DMS114 treated with DMSO at 0.1 percent for 48 hours (cell line): ENCODE measurements at regions not wholly inside any gene's neighbourhood (a gene's known extent, or its start where the extent isn't known, plus 50 kb on each side); places are given as distances from the start of the nearest gene placed in this dataset.
A peak's percentile ranks its signal among the peaks of the same experiment; 100 is the strongest.

Source experiments
- DNase-seq: peaks from one replicate; lab custom pipeline; 2025; ENCODE audit not compliant: unreplicated experiment; lab: John Stamatoyannopoulos, UW

GRCh38 chr19:13606156-13606555 is 99.9 kb upstream of the CACNA1A start:
- DNase-seq, result no peak

DNA sequence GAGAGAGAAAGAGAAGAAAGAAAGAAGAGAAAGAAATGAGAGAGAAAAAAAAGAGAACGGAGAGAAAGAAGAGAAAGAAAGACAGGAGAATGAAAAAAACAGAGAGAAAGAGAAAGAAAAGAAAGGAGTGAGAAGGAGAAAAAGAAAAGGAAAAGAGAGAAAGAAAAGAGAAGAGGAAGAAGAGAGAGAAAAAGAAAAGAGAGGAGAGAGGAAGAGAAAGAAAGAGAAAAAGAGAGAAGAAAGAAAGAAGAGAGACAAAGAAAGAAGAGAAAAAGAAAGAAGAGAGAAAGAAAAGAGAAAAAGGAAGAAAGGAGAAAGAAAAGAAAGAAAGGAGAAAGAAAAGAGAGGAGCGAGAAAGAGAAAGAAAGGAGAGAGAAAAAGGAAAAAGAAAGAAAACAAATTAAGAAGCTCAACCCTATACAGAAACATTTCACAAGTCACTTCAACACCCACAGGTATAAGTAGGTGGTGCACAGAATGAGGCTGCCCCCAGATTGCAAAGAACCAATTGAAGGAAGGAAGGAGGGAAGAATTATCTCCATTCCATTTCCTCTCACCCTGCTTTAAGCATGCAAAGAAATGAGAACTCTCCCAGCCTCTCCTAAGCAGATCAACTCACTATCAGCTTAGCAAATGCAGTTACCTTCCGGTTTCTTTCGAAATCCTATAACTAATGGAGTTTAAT is 98.8 kb upstream of the CACNA1A start:
- DNase-seq, result no peak

DNA sequence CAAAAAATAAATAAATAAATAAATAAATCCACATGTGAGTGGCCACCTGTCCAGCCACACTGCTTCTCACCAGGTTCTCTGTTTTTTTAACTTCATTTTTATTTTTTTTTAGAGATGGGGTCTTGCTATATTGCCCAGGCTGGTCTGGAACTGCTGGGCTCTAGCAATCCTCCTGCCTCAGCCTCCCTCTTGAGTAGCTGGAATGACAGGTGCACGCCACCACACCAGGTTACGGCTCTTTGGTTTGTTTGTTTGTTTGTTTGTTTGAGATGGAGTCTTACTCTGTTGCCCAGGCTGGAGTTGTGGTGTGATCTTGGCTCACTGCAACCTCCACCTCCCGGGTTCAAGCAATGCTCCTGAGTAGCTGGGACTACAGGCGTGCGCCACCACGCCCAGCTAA is 94.5 kb upstream of the CACNA1A start:
- no peak for DNase-seq

GRCh38 chr19:13600091-13600490 is 93.8 kb upstream of the CACNA1A start:
- no peak for DNase-seq

- DNase-seq, result no peak
These were observed 93.4 kb upstream of the CACNA1A start for GRCh38 chr19:13599681-13600080.

DNA sequence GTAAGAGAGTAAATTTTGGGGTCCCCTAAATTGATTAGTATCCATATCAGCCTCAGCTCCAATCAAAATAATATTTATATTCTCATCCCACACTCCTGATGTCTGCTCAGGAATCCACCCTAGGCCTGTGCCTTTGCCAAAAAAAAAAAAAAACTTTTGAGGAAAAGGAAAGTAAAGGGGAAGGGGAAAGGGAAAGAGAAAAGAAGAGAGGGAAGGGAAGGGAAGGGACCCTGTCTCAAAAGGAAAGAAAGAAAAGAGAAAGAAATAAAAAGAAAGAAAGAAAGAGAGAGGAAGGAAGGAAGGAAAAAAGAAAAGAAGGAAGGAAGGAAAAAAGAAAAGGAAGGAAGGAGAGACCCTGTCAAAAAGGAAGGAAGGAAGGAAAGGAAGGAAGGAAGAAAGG is 91.8 kb upstream of the CACNA1A start:
- no peak for DNase-seq

DNA sequence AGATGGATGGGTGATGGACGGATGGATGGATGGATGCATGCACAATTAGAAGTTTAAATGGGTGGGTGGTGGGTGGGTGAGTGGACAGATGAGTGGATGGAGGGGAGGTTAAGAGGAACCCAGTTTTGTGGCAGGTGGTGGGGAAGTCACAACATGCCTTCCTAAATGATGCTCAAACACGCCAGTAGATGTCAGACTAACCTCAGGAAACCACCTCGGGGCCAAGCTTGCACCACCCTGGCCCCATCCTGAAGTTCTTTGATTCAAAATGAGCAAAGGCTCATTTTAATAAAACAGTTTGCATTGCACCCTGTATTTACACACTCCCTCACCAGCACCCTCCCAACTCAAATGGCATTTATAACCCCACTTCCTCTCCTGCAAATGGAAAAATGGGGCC is 91.4 kb upstream of the CACNA1A start:
- peak; percentile 37 for DNase-seq

DNA sequence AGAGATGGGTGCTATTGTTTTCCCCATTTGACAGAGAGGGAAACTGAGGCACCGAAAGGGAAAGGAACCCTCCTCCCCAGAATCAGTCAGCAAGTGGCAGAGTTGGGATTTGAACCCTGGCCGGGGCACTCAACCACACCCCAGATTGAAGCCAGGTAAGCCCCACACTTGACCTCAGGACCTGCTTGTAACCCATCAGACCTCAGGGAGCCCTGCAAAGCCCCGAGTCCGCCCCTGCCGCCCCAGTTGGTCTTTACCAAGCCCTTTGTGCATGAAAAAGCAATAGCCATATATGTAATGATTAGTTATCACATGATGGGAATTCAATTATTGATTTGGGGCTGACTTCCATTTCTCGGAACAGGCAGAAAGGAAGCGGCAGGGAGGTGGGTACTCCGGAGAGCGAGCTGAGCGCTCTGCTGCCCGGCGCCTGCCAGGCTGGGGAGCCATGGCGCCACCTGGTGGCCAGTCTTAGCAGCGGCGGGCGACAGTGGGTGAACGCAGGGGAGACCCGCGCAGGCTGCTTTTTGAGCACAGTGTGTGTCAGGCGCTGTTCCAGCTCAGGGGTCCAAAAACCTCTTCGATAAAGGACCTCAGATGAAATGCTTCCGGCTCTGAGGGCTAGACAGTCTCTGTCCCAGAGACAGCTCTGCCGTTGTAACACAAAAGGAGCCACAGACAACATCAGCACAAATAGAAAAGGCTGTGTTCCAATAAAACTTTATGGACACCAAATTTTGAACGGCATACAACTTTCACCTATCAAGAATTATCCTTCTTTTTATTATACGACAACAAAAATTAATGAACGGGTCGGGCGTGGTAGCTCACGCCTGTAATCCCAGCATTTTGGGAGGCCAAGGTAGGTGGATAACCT is 82.9 kb upstream of the CACNA1A start:
- peak; percentile 55 for DNase-seq

GRCh38 chr19:13585512-13585911 is 79.2 kb upstream of the CACNA1A start:
- no peak for DNase-seq

DNA sequence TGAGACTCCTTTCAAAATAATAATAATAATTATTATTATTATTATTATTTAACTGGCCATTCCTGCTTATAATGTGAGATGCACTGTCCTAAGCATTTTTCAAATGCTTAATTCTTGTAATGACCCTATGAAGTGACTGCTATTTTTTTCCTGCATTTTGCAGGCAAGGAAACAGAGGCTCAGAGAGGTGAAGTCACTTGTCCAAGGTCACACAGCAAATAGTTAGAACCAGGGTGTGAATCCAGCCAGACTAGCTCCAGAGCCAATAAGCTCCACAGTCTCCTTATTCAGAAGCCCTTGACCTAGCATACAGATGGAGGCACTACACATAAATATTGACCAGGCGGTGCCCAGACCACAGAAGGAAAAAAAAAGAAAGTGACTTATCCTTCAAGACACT is 77.5 kb upstream of the CACNA1A start:
- no peak for DNase-seq

DNA sequence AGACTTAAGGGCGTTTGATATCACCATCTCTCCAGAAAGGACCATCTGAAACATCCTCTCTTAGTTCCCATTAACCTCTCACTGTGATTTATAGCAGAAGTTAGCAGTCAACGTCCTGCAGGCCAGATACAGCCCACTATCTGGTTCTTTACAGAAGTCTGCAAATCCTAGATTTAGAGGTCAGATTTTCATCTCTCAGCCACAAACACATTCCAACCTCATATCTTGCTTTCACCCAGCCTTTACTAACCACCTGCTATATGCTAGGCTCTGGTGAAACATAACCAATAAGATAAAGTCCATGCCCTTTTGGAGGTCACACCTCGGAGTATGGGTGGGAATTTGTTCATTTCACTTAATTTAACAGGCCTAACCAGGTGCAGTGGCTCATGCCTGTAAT is 76.8 kb upstream of the CACNA1A start:
- no peak for DNase-seq

DNA sequence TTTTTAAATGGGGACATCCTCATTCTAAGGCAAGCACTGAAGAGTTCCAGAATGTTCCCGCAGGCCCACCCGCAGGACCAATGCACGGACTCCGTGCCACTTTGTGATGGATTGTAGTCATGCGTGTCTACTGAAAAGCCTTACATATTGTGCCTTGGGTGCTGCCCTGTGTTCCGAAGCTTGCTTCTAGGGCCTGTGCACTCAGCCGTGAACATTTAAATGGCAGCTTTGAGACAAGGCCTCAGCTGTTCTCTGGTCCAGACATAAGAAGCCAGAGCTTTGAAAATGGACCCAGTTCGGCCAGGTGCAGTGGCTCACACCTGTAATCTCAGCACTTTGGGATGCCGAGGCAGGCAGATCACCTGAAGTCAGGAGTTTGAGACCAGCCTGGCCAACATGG is 75.3 kb upstream of the CACNA1A start:
- DNase-seq, result no peak

- no peak for DNase-seq
These were observed 73.2 kb upstream of the CACNA1A start for GRCh38 chr19:13579388-13580060.

- DNase-seq, result no peak
These were observed 70.4 kb upstream of the CACNA1A start for GRCh38 chr19:13576726-13577125.

GRCh38 chr19:13574933-13575332 is 68.7 kb upstream of the CACNA1A start:
- no peak for DNase-seq

- no peak for DNase-seq
These were observed 66.9 kb upstream of the CACNA1A start for GRCh38 chr19:13573056-13573667.

- no peak for DNase-seq
These were observed 55.2 kb upstream of the CACNA1A start for GRCh38 chr19:13561461-13561860.

GRCh38 chr19:13557756-13558398 is 51.6 kb upstream of the CACNA1A start:
- no peak for DNase-seq

DNA sequence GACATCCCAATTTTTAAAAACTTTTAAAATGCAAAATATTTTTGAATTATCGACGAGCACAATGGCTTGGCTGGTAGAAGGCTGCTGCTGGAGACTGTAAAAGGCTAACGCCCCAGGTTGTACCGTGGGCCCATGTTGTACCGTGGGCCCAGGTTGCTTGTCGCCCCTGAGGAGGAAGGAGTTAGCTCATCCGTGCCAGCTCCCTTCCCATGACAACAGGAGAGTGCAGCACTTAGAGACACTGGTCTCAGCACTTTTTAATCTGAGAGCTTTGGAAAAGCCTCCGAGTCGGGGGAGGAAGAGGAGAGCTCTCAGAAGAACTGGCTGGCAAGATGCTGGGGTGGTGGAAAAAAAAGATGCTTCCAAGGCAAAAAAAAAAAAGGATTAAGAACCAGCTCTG is 50.3 kb upstream of the CACNA1A start:
- DNase-seq, result no peak
